GM21825 (cell line): ENCODE measurements at regions not wholly inside any gene's neighbourhood (a gene's known extent, or its start where the extent isn't known, plus 50 kb on each side); places are given as distances from the start of the nearest gene placed in this dataset.

Experiments
- ATAC-seq: cut with Tn5 transposase; IDR thresholded peaks from one replicate; pipeline ENCODE4 v1.9.1; 2021; ENCODE audit warnings: mild to moderate bottlenecking, moderate library complexity; ENCODE audit not compliant: unreplicated experiment

GRCh38 chr12:96132819-96133218, 61.4 kb upstream of the ELK3 start:
- ATAC-seq: no peak

- ATAC-seq: no peak
Observed at GRCh38 chr12:96134200-96134599, 60.0 kb upstream of the ELK3 start.

GRCh38 chr12:96136161-96136560, 58.0 kb upstream of the ELK3 start:
- no peak for ATAC-seq

- ATAC-seq: no peak
Observed at GRCh38 chr12:96136725-96137378, 57.3 kb upstream of the ELK3 start.

DNA sequence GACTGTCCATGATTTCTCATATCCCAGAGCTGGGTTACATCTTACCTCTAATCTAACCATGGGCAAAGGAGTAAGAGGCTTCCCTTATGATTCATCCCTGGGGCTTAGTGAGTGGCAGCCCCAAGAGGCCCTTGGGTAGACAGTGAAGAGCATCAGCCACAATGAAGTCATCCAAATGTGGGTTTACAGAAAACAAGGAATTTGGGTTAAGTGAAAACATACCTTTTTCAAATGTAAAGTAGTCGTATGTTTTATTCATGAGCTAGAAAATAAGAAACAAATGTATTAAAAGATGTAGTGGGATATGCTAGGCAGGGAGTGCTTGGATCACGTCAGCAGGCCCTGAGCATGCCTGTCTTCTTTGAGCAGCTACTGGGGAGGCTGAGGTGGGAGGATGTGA, 54.0 kb upstream of the ELK3 start:
- no peak for ATAC-seq

DNA sequence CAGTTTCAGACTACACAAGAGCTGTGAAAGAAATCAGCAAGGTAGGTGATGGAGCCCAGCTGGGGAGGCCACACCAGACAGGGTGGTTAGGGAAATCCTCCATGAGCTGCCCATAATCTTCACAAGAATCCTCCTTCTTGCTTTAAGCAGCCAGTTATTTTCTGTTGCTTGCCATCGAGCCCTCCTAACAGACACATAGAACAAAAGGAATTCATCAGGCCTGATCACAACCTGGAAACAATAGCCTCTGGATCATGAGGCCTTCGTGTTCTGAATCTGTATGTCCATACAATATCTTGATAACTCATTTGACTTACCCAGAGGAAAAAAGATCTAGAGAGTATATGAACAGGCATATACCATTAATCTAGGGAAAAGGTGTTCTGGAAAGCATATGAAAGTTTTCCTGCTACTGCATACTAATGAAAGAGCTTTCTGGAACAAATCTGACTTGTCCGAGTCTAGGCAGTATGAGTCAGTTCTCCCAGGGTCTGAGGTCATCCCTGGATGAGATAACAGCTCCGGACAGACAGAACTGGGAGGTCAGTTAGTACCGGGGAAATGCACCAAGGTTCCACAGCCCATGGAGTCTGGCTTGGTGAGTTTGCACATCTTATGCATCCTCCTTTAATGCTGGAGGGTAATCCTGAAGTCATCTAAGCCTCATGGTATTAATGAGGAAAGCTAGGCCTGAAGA, 52.8 kb upstream of the ELK3 start:
- ATAC-seq: no peak

DNA sequence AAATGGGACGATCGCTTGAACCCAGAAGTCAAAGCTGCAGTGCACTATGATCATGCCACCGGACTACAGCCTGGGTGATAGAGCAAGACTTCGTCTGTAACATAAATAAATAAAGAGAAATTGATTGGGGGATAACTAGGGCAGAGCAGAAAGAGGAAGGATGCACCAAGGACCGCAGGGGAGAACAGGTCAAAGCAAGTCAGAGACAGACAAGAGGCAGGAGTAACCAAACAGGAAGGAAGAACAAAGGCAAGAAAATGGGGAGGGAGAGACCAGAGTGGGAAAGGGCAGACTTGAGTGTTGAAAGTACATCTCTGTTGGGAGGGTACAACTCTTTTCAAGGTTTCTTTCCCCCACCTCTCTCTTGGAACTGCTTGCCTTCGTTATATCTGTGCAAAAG, 50.8 kb upstream of the ELK3 start:
- no peak for ATAC-seq

DNA sequence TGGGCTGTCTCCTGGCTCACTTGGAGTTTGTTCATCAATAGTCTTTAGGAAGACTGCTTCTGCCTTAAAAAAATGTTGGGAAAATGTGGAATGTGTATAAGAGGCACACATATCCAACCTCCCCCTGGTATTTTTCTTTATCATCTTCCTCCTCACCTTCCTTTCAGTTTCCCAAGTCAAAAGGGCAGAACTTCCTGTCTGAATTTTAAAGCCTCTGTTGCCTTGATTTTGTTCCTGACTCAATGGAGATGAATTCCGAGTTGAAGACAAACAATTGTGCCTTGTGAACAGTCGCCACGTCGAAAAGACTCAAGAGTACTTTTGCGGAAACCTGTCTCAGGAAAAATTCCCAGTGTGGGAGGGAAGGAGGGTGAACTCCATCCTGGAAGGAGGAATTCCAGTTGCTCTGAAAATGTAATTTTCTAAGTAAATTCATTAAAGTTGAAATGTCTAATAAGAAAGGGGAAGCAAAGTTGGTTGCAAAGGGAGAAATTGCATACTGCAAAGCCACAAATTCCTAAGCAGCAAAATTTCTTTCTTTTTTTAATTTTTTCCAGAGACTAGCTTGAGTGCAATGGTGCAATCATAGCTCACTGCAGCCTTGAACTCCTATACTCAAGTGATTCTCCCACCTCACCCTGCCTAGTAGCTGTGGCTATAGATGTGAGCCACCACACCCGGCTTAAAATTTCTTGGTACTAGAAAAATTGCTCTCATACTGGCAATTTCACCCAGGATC, 50.2 kb upstream of the ELK3 start:
- no peak for ATAC-seq
